ENCODE measurements at regions not wholly inside any gene's neighbourhood (a gene's known extent, or its start where the extent isn't known, plus 50 kb on each side); places are given as distances from the start of the nearest gene placed in this dataset.

DNA sequence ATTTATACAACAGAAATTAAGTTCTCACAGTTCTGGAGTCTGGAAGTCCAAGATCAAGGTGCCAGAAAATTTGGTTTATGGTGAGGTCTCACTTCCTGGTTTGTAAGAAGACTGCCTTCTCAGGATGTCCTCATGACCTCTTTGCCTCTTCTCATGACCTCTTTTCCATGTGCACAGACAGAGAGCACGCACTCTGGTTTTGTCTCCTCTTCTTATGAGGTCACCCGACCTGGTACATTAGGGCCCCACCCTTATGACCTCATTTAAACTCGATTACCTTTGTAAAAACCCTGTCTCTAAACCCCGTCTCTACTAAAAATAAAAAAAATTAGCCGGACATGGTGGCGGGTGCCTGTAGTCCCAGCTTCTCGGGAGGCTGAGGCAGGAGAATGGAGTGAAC lies 155.9 kb downstream of the KIT start (continued):
- TF ChIP-seq, protein P1, sequence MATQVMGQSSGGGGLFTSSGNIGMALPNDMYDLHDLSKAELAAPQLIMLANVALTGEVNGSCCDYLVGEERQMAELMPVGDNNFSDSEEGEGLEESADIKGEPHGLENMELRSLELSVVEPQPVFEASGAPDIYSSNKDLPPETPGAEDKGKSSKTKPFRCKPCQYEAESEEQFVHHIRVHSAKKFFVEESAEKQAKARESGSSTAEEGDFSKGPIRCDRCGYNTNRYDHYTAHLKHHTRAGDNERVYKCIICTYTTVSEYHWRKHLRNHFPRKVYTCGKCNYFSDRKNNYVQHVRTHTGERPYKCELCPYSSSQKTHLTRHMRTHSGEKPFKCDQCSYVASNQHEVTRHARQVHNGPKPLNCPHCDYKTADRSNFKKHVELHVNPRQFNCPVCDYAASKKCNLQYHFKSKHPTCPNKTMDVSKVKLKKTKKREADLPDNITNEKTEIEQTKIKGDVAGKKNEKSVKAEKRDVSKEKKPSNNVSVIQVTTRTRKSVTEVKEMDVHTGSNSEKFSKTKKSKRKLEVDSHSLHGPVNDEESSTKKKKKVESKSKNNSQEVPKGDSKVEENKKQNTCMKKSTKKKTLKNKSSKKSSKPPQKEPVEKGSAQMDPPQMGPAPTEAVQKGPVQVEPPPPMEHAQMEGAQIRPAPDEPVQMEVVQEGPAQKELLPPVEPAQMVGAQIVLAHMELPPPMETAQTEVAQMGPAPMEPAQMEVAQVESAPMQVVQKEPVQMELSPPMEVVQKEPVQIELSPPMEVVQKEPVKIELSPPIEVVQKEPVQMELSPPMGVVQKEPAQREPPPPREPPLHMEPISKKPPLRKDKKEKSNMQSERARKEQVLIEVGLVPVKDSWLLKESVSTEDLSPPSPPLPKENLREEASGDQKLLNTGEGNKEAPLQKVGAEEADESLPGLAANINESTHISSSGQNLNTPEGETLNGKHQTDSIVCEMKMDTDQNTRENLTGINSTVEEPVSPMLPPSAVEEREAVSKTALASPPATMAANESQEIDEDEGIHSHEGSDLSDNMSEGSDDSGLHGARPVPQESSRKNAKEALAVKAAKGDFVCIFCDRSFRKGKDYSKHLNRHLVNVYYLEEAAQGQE (IDR thresholded peaks at IDR 0.05; ENCODE audit: low read depth), result no peak
- TF ChIP-seq TCF7L2 (IDR thresholded peaks at IDR 0.05; ENCODE audit: borderline replicate concordance, extremely low read depth, insufficient read depth, insufficient read length) (no peak), POLR2AphosphoS5 (IDR thresholded peaks at IDR 0.05; ENCODE audit: low read depth, low read length) (no peak)

DNA sequence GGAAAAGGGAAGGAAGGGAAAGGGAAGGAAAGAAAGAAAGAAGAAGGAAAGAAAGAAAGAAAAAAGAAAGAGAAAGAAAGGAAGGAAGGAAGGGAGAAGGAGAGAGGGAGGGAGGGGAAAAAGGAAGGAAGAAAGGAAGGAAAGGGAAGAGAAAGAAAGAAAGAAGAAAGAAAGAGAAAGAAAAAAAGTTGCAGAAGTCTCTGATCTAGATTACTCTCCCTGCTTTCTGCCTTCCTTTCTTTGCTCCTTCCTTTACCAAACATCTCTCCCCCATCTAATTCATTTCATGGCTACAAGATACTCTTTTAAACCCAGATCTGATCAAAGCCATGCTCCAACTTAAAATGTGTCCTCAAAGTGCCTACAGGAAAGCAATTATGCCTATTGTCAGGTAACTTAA lies 148.6 kb downstream of the KIT start:
- H3K4me3 ChIP-seq (replicated peaks in 1 of 2; ENCODE audit: low read depth in 1 of 2, low read length in 2 of 2), result no peak overlapping the region
- H3K27ac ChIP-seq (ENCODE audit: low read depth, low read length), result no peak overlapping the region
- no peaks in the 10 kb centered on the region for H4K20me1 ChIP-seq (ENCODE audit: insufficient read depth)
- H3K4me1 ChIP-seq (ENCODE audit: control insufficient read depth in 1 of 2, insufficient read depth in 2 of 2, low read length in 2 of 2), result no peaks in the 10 kb centered on the region
- no peak overlapping the region for H3K4me2 ChIP-seq (ENCODE audit: low read length)
- H3K9me2 ChIP-seq (ENCODE audit: insufficient read depth), result no peaks in the 10 kb centered on the region
- DNase-seq (ENCODE audit: low read depth, low spot score), result no peak
- H3K79me2 ChIP-seq (ENCODE audit: insufficient read depth, low read length), result no peaks in the 10 kb centered on the region
- no peaks in the 10 kb centered on the region for H3K27me3 ChIP-seq (ENCODE audit: insufficient read depth, low read length)
- TF ChIP-seq, protein P2, sequence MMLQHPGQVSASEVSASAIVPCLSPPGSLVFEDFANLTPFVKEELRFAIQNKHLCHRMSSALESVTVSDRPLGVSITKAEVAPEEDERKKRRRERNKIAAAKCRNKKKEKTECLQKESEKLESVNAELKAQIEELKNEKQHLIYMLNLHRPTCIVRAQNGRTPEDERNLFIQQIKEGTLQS (IDR thresholded peaks at IDR 0.05), result no peak
- TF ChIP-seq CBX3 (IDR thresholded peaks at IDR 0.05; ENCODE audit: low read depth) (no peak), SP1 (IDR thresholded peaks at IDR 0.05; ENCODE audit: low read depth) (no peak), JUND (IDR thresholded peaks at IDR 0.05) (no peak), YY1 (IDR thresholded peaks at IDR 0.05; ENCODE audit: extremely low read depth, insufficient replicate concordance, low read depth, low read length) (no peak), CEBPB (IDR thresholded peaks at IDR 0.05; ENCODE audit: low read depth) (no peak), EZH2phosphoT487 (IDR thresholded peaks at IDR 0.05; ENCODE audit: borderline replicate concordance) (no peak), ZNF274 (IDR thresholded peaks at IDR 0.05; ENCODE audit: low read depth, low read length) (no peak), RAD21 (IDR thresholded peaks at IDR 0.05; ENCODE audit: low read depth) (no peak), SRF (IDR thresholded peaks at IDR 0.05; ENCODE audit: low read depth) (no peak), FOSL1 (IDR thresholded peaks at IDR 0.05; ENCODE audit: low read depth) (no peak), POLR2AphosphoS5 (IDR thresholded peaks at IDR 0.05; ENCODE audit: low read depth, low read length) (no peak), ZFX (IDR thresholded peaks at IDR 0.05) (no peak)
- TF ChIP-seq, protein P3, sequence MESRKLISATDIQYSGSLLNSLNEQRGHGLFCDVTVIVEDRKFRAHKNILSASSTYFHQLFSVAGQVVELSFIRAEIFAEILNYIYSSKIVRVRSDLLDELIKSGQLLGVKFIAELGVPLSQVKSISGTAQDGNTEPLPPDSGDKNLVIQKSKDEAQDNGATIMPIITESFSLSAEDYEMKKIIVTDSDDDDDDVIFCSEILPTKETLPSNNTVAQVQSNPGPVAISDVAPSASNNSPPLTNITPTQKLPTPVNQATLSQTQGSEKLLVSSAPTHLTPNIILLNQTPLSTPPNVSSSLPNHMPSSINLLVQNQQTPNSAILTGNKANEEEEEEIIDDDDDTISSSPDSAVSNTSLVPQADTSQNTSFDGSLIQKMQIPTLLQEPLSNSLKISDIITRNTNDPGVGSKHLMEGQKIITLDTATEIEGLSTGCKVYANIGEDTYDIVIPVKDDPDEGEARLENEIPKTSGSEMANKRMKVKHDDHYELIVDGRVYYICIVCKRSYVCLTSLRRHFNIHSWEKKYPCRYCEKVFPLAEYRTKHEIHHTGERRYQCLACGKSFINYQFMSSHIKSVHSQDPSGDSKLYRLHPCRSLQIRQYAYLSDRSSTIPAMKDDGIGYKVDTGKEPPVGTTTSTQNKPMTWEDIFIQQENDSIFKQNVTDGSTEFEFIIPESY (IDR thresholded peaks at IDR 0.05; ENCODE audit: extremely low read depth, insufficient replicate concordance, low read length), result no peak
- intact Hi-C loops (cut with micrococcal nuclease), result no loop called here
- RAD21 ChIA-PET (ENCODE audit: low non-redundant PET in 1 of 2, low total read pairs in 2 of 2, uncharacterized antibody in 2 of 2, unreplicated experiment in 2 of 2), result no interaction called here
- CTCF ChIA-PET, result no interaction called here
- H3K9me3 ChIP-seq (ENCODE audit: control insufficient read depth in 1 of 2, insufficient read depth in 1 of 2, low read depth in 1 of 2, low read length in 2 of 2), result no peaks in the 10 kb centered on the region
- POLR2A ChIA-PET, result no interaction called here
- ATAC-seq, result no peak
- H2AFZ ChIP-seq (ENCODE audit: low read depth, low read length, poor library complexity, severe bottlenecking), result no peak overlapping the region
- H3K9ac ChIP-seq (ENCODE audit: low read length), result no peak overlapping the region
- H3K36me3 ChIP-seq (ENCODE audit: control insufficient read depth in 1 of 2, insufficient read depth in 2 of 2, low read length in 2 of 2), result no peaks in the 10 kb centered on the region
- no TSS peak for BruUV-seq (replicated peaks)
